Transverse colon (tissue), 4 donors: ENCODE measurements at regions not wholly inside any gene's neighbourhood (a gene's known extent, or its start where the extent isn't known, plus 50 kb on each side); places are given as distances from the start of the nearest gene placed in this dataset.

ENCODE experiments used
- DNase-seq: peaks from one replicate; pipeline ENCODE4 v3.0.0-alpha.2; 2019
- H3K27ac ChIP-seq, 4 donors: fragments of 200-600 bp; sonication (generic); 2 replicates each; pipeline ENCODE4 v1.5.1; 2016 to 2018; ENCODE audit warnings: inconsistent platforms in 4 of 4
- H3K27me3 ChIP-seq: fragments of 200-600 bp; sonication (generic); 2 replicates; pipeline ENCODE4 v1.5.1; 2017; ENCODE audit warnings: inconsistent platforms
- H3K36me3 ChIP-seq, 4 donors: fragments of 200-600 bp; sonication (generic); 2 replicates each; pipeline ENCODE4 v1.5.1; 2017 to 2019; ENCODE audit warnings: inconsistent platforms in 4 of 4
- H3K4me1 ChIP-seq, 4 donors: fragments of 200-600 bp; sonication (generic); 2 replicates each; pipeline ENCODE4 v1.5.1; 2017 to 2020; ENCODE audit warnings: inconsistent platforms in 4 of 4
- H3K4me3 ChIP-seq, 4 donors: fragments of 200-600 bp; sonication (generic); 1 replicate in 1 of 4; 2 replicates in 3 of 4; pipeline versions ENCODE4 v1.5.1 to v1.6.1; 2017 to 2019; ENCODE audit warnings: inconsistent platforms in 4 of 4
- H3K9me3 ChIP-seq, 2 donors: fragments of 200-600 bp; sonication (generic); 2 replicates each; pipeline ENCODE4 v1.5.1; 2017 to 2019; ENCODE audit warnings: inconsistent platforms in 2 of 2
- CTCF ChIP-seq, 5 experiments: fragments of 200-600 bp in 3 of 5; fragments of 450-650 bp in 2 of 5; sonication (generic) in 3 of 5; IDR thresholded peaks; 1 replicate in 2 of 5; 2 replicates in 3 of 5; pipeline ENCODE4 v1.5.1; 2016 to 2017; ENCODE audit warnings: antibody characterized with exemption in 5 of 5, inconsistent platforms in 3 of 5, mild to moderate bottlenecking in 2 of 5, moderate library complexity in 1 of 5
- EP300 ChIP-seq: sonication (generic); formaldehyde crosslinking; IDR thresholded peaks from one replicate; pipeline ENCODE4 v1.6.1; 2017; ENCODE audit warnings: antibody characterized with exemption, low read depth
- POLR2A ChIP-seq: fragments of 450-650 bp; IDR thresholded peaks from one replicate; pipeline ENCODE4 v1.6.1; 2016; ENCODE audit warnings: antibody characterized with exemption, mild to moderate bottlenecking, moderate library complexity
- POLR2AphosphoS5 ChIP-seq, 3 donors: sonication (generic); formaldehyde crosslinking; IDR thresholded peaks; one replicate each; pipeline ENCODE4 v1.6.1; 2016; ENCODE audit warnings: antibody characterized with exemption in 3 of 3
- WGBS, 2 donors: methylation state at CpG; one replicate each; pipeline ENCODE4 v1.1.5; 2018; ENCODE audit warnings: low coverage in 1 of 2; 5-methylcytosine and 5-hydroxymethylcytosine counted together
- in situ Hi-C, 4 donors: fragments of 200-750 bp; cut with MboI; loops; one replicate each; pipeline versions ENCODE4 v1.15.0 to v1.15.1; 2017; ENCODE audit warnings: low sequenced_read_pairs in 3 of 4, low pct_ligation_motif_present in 1 of 4, low pct_unique_long_range_greater_than_20kb in 1 of 4
- intact Hi-C: fragments of 100-400 bp; cut with DNase I; formaldehyde crosslinking; loops from one replicate; pipeline ENCODE4 v1.15.1; 2023; ENCODE audit warnings: low total_unique reads

GRCh38 chr4:170770664-170771063, 680.9 kb upstream of the AADAT start:
- TF ChIP-seq POLR2AphosphoS5 (IDR thresholded peaks at IDR 0.05) (no peak), EP300 (no peak), CTCF (IDR thresholded peaks at IDR 0.05) (no peak), POLR2A (no peak)
- H3K27ac ChIP-seq, result no peak overlapping the region
- no peaks in the 10 kb centered on the region for H3K36me3 ChIP-seq
- no peaks in the 10 kb centered on the region for H3K4me1 ChIP-seq
- no peaks in the 10 kb centered on the region for H3K9me3 ChIP-seq
- no peak for DNase-seq
- 38 to 54% methylated on average over 2 of the region's 2 CpGs for WGBS, 2 donors
- no peak overlapping the region for H3K4me3 ChIP-seq
- intact Hi-C loops (no loop called here), in situ Hi-C loops (no loop called here)
- H3K27me3 ChIP-seq, result no peaks in the 10 kb centered on the region

- in situ Hi-C loops, result no loop called here
- Histone ChIP-seq H3K36me3 (no peaks in the 10 kb centered on the region), H3K9me3 (no peaks in the 10 kb centered on the region), H3K4me1 (no peaks in the 10 kb centered on the region), H3K4me3 (no peak overlapping the region), H3K27me3 (no peaks in the 10 kb centered on the region), H3K27ac (no peak overlapping the region)
- WGBS, 2 donors, result 48 to 83% methylated on average over 1 of the region's 1 CpG
- TF ChIP-seq POLR2A (no peak), CTCF (IDR thresholded peaks at IDR 0.05) (no peak), POLR2AphosphoS5 (IDR thresholded peaks at IDR 0.05) (no peak), EP300 (no peak)
- intact Hi-C loops, result no loop called here
- DNase-seq, result no peak
Observed at GRCh38 chr4:170769862-170770261, 680.1 kb upstream of the AADAT start.

GRCh38 chr4:170758988-170759387, 669.2 kb upstream of the AADAT start:
- in situ Hi-C loops, result no loop called here
- Histone ChIP-seq H3K27me3 (no peaks in the 10 kb centered on the region), H3K9me3 (no peaks in the 10 kb centered on the region), H3K4me3 (no peak overlapping the region), H3K27ac (no peak overlapping the region), H3K4me1 (no peaks in the 10 kb centered on the region), H3K36me3 (no peaks in the 10 kb centered on the region)
- intact Hi-C loops, result no loop called here
- no peak for DNase-seq
- WGBS, 2 donors, result 84 to 92% methylated on average over 4 of the region's 4 CpGs
- no peak for TF ChIP-seq EP300
- TF ChIP-seq POLR2A, result no peak
- no peak for TF ChIP-seq POLR2AphosphoS5 (IDR thresholded peaks at IDR 0.05)
- no peak for TF ChIP-seq CTCF (IDR thresholded peaks at IDR 0.05)

GRCh38 chr4:170750519-170750918, 660.8 kb upstream of the AADAT start:
- H3K4me1 ChIP-seq, result no peaks in the 10 kb centered on the region
- TF ChIP-seq POLR2A (no peak), EP300 (no peak), CTCF (IDR thresholded peaks at IDR 0.05) (no peak), POLR2AphosphoS5 (IDR thresholded peaks at IDR 0.05) (no peak)
- no peak overlapping the region for H3K4me3 ChIP-seq
- intact Hi-C loops, result no loop called here
- H3K27ac ChIP-seq, result no peak overlapping the region
- 71 to 79% methylated on average over 5 of the region's 5 CpGs for WGBS, 2 donors
- H3K9me3 ChIP-seq, result no peaks in the 10 kb centered on the region
- no peaks in the 10 kb centered on the region for H3K27me3 ChIP-seq
- H3K36me3 ChIP-seq, result no peaks in the 10 kb centered on the region
- in situ Hi-C loops, result no loop called here
- no peak for DNase-seq
